WI38 (cell line): ENCODE measurements at regions not wholly inside any gene's neighbourhood (a gene's known extent, or its start where the extent isn't known, plus 50 kb on each side); places are given as distances from the start of the nearest gene placed in this dataset.

Experiments
- H3K4me3 ChIP-seq: 2 replicates; pipeline ENCODE4 v1.5.1; 2011; ENCODE audit warnings: low read depth, mild to moderate bottlenecking, control low read depth, low read length
- CTCF ChIP-seq: IDR thresholded peaks from 2 replicates; pipeline ENCODE4 v1.5.1; 2012; ENCODE audit warnings: low read depth, mild to moderate bottlenecking, control low read depth, low read length

- TF ChIP-seq CTCF, result no peak
- no peak overlapping the region for H3K4me3 ChIP-seq
These were observed 900.5 kb downstream of the EPHA3 start for GRCh38 chr3:90007778-90008499.

- TF ChIP-seq CTCF, result no peak
- H3K4me3 ChIP-seq, result no peak overlapping the region
These were observed 902.9 kb downstream of the EPHA3 start for GRCh38 chr3:90010341-90010740.

- no peak for TF ChIP-seq CTCF
- no peak overlapping the region for H3K4me3 ChIP-seq
These were observed 903.7 kb downstream of the EPHA3 start for GRCh38 chr3:90011131-90011530.

GRCh38 chr3:90011596-90011995, 904.2 kb downstream of the EPHA3 start:
- H3K4me3 ChIP-seq, result no peak overlapping the region
- no peak for TF ChIP-seq CTCF

GRCh38 chr3:90011996-90012395, 904.6 kb downstream of the EPHA3 start:
- no peak overlapping the region for H3K4me3 ChIP-seq
- TF ChIP-seq CTCF, result no peak

- H3K4me3 ChIP-seq, result no peak overlapping the region
- no peak for TF ChIP-seq CTCF
These were observed 908.4 kb downstream of the EPHA3 start for GRCh38 chr3:90015688-90016356.

GRCh38 chr3:90016555-90016954, 909.1 kb downstream of the EPHA3 start:
- no peak for TF ChIP-seq CTCF
- no peak overlapping the region for H3K4me3 ChIP-seq
